Heart left ventricle (tissue), 16 donors: ENCODE measurements at regions not wholly inside any gene's neighbourhood (a gene's known extent, or its start where the extent isn't known, plus 50 kb on each side); places are given as distances from the start of the nearest gene placed in this dataset.

Source experiments
- ATAC-seq, 4 donors: fragments of 200-7000 bp; cut with Tn5 transposase; one replicate each; pipeline ENCODE4 v1.9.1; 2020 to 2022; ENCODE audit warnings: moderate library complexity in 4 of 4, mild to moderate bottlenecking in 3 of 4, moderate number of reproducible peaks in 1 of 4
- DNase-seq, 5 donors: peaks; one replicate each; pipeline ENCODE4 v3.0.0-alpha.2; 2020
- H3K27ac ChIP-seq, 12 donors: fragments of 200-600 bp; sonication (generic) in 4 of 12; one replicate each; pipeline versions ENCODE4 v1.5.0 to v1.8.0; 2016 to 2022; ENCODE audit warnings: mild to moderate bottlenecking in 2 of 12
- H3K27me3 ChIP-seq, 9 donors: fragments of 200-600 bp; sonication (generic) in 2 of 9; one replicate each; pipeline versions ENCODE4 v1.5.1 to v1.8.0; 2016 to 2022; ENCODE audit warnings: mild to moderate bottlenecking in 3 of 9
- H3K36me3 ChIP-seq, 9 donors: fragments of 200-600 bp; sonication (generic) in 2 of 9; one replicate each; pipeline versions ENCODE4 v1.5.0 to v1.8.0; 2018 to 2022; ENCODE audit warnings: mild to moderate bottlenecking in 2 of 9
- H3K4me1 ChIP-seq, 12 donors: fragments of 200-600 bp; sonication (generic) in 4 of 12; one replicate each; pipeline versions ENCODE4 v1.5.0 to v1.8.0; 2016 to 2022; ENCODE audit warnings: mild to moderate bottlenecking in 3 of 12
- H3K4me3 ChIP-seq, 12 donors: fragments of 200-600 bp; sonication (generic) in 4 of 12; one replicate each; pipeline versions ENCODE4 v1.5.0 to v1.8.0; 2017 to 2022; ENCODE audit warnings: mild to moderate bottlenecking in 9 of 12, moderate library complexity in 4 of 12
- H3K9me3 ChIP-seq, 12 donors: fragments of 200-600 bp; sonication (generic) in 4 of 12; one replicate each; pipeline versions ENCODE4 v1.5.0 to v1.8.0; 2016 to 2022; ENCODE audit warnings: mild to moderate bottlenecking in 1 of 12
- CTCF ChIP-seq, 12 donors: fragments of 200-600 bp; sonication (generic) in 4 of 12; IDR thresholded peaks; one replicate each; pipeline versions ENCODE4 v1.5.0 to v1.8.0; 2018 to 2022; ENCODE audit warnings: antibody characterized with exemption in 12 of 12, mild to moderate bottlenecking in 5 of 12
- POLR2A ChIP-seq, 2 donors: fragments of 450-650 bp; IDR thresholded peaks; one replicate each; pipeline ENCODE4 v1.6.1; 2017; ENCODE audit warnings: antibody characterized with exemption in 2 of 2, mild to moderate bottlenecking in 2 of 2, moderate library complexity in 2 of 2
- WGBS, 4 donors: extraction: QIAGEN DNeasy Blood & Tissue Kit in 2 of 4; methylation state at CpG; one replicate each; pipeline versions ENCODE4 v1.1.5 to v1.1.7; 2013 to 2018; 5-methylcytosine and 5-hydroxymethylcytosine counted together
- intact Hi-C, 10 donors: fragments of 100-400 bp; cut with DNase I; formaldehyde crosslinking; loops; one replicate each; pipeline versions ENCODE4 v1.11.1 to v1.14.2; 2022
- donor health status: ischemic (EF 13 %, LVEDD 7.1; RV severe dilation, severe dysfunction).
- donor health status: healthy with polysubstance abuse.
- donor health status: DM: no; HTN: yes; CAD: no.
- donor health status: DM: no; HTN: no; CAD: no.
- donor health status: ischemic (EF 25% LVEDD 6.9; RV normal size, moderate dysfunction).
- donor health status: ischemic (EF 25% LVEDD 5.7; RV mildly dilated, moderate dysfunction).
- donor health status: healthy.
- donor health status: DM: yes; HTN: yes; CAD: no.
- donor health status: ischemic (EF 35%, LVEDD 5.7; RV mildly dilated, moderate dysfunction).
- donor health status: nonischemic (EF 11% LVEDD 7.7; RV severe dilation, severe dysfunction).
- donor health status: DM: yes; HTN: yes; CAD: no.
- donor health status: PGD.
- donor health status: ischemic (EF 29% LVEDD 5.4; RV normal size, mild dysfunction).
- donor health status: nonischemic (EF 23%, LVEDD 6.1; RV moderate dilation, normal function).

DNA sequence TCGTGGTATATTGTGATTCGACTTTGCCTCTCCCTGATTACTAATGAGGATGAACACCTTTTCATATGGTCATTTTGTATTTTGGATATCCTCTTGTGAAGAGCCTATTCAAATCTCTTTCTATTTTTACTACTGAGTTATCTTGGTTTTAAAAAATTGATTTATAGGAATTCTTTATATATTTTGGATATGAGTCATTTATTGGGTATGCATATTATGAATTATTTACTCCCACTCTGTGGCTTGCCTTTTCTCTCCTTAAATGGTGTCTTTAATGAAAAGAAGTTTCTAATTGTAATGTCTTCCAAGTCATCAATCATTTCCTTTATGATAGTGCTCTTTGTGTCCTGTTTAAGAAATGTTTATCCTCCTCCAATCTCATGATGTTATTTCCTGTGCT lies 191.5 kb upstream of the DPH6 start:
- H3K9me3 ChIP-seq = peaks cover 0 to under 1% (median 0%) of the 10 kb centered on the region in 12 donors
- H3K36me3 ChIP-seq = no peaks in the 10 kb centered on the region
- intact Hi-C loops = no loop called here
- ATAC-seq (no peak), DNase-seq (no peak)
- H3K4me3 ChIP-seq = no peak overlapping the region
- H3K27me3 ChIP-seq = no peaks in the 10 kb centered on the region
- no peak overlapping the region for H3K27ac ChIP-seq
- whole genome bisulfite sequencing, 4 donors = 89 to 97% (median 94%) methylated on average over 2 of the region's 2 CpGs
- no peaks in the 10 kb centered on the region for H3K4me1 ChIP-seq
- TF ChIP-seq CTCF (IDR thresholded peaks at IDR 0.05) (no peak), POLR2A (IDR thresholded peaks at IDR 0.05) (no peak)

GRCh38 chr15:35738370-35738769 lies 192.4 kb upstream of the DPH6 start:
- intact Hi-C loops = no loop called here
- peaks cover 0 to 5% (median 0%) of the 10 kb centered on the region in 12 donors for H3K9me3 ChIP-seq
- H3K4me1 ChIP-seq = no peaks in the 10 kb centered on the region
- no peaks in the 10 kb centered on the region for H3K36me3 ChIP-seq
- DNase-seq (no peak), ATAC-seq (no peak)
- 87 to 96% (median 94%) methylated on average over 3 of the region's 3 CpGs for WGBS, 4 donors
- no peak overlapping the region for H3K4me3 ChIP-seq
- no peak overlapping the region for H3K27ac ChIP-seq
- TF ChIP-seq POLR2A (IDR thresholded peaks at IDR 0.05) (no peak), CTCF (IDR thresholded peaks at IDR 0.05) (no peak)
- H3K27me3 ChIP-seq = no peaks in the 10 kb centered on the region

DNA sequence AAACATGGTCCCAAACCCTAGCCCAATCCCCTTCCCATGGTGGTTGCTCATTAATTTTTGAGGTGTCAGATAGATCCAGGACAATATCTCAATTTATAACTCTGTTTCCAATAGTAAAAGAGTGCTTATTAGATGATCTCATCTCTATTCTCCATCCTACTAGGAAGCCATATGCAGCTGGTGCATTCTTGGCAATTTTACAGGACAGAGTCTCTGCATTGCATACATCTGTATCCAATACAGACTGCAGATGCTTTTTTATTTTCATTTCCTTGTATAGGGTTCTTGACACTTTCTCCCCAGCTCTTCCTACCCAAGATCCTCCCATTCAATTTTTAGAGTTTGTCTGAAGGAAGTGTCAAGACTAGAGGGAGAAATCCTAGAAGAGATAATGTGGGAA lies 194.8 kb upstream of the DPH6 start:
- intact Hi-C loops = no loop called here
- no peak overlapping the region for H3K27ac ChIP-seq
- no peak overlapping the region for H3K4me3 ChIP-seq
- DNase-seq = no peak
- H3K36me3 ChIP-seq = no peaks in the 10 kb centered on the region
- H3K9me3 ChIP-seq = peaks cover 0 to 5% (median 0%) of the 10 kb centered on the region in 12 donors
- TF ChIP-seq CTCF (IDR thresholded peaks at IDR 0.05) = no peak
- TF ChIP-seq POLR2A (IDR thresholded peaks at IDR 0.05) = no peak
- H3K27me3 ChIP-seq = no peaks in the 10 kb centered on the region
- no peaks in the 10 kb centered on the region for H3K4me1 ChIP-seq
- ATAC-seq = no peak

- TF ChIP-seq POLR2A (IDR thresholded peaks at IDR 0.05) (no peak), CTCF (IDR thresholded peaks at IDR 0.05) (no peak)
- intact Hi-C loops = no loop called here
- no peaks in the 10 kb centered on the region for H3K4me1 ChIP-seq
- H3K27ac ChIP-seq = no peak overlapping the region
- H3K9me3 ChIP-seq = peaks cover 0 to 5% (median 0%) of the 10 kb centered on the region in 12 donors
- WGBS, 4 donors = 12 to 28% (median 21%) methylated on average over 1 of the region's 1 CpG
- no peaks in the 10 kb centered on the region for H3K36me3 ChIP-seq
- no peaks in the 10 kb centered on the region for H3K27me3 ChIP-seq
- ATAC-seq = no peak
- no peak overlapping the region for H3K4me3 ChIP-seq
- DNase-seq = no peak
These were observed 195.4 kb upstream of the DPH6 start for GRCh38 chr15:35741395-35741794.
